ENCODE measurements at regions not wholly inside any gene's neighbourhood (a gene's known extent, or its start where the extent isn't known, plus 50 kb on each side); places are given as distances from the start of the nearest gene placed in this dataset.

- Mint-ChIP-seq H3K36me3 (no peaks in the 10 kb centered on the region), H3K27me3 (ENCODE audit: low read depth in 3 of 3) (peaks cover 3 to 7% (median 7%) of the 10 kb centered on the region in 3 donors), H3K4me3 (no peak overlapping the region), H3K27ac (no peak overlapping the region), H3K9me3 (peaks cover 2 to 12% (median 9%) of the 10 kb centered on the region in 7 donors), H3K4me1 (no peaks in the 10 kb centered on the region)
- DNase-seq = no peak
- no peak for TF ChIP-seq CTCF (IDR thresholded peaks at IDR 0.05)
- H4K20me1 ChIP-seq (ENCODE audit: insufficient read depth, low read length) = no peaks in the 10 kb centered on the region
- H3K4me3 ChIP-seq (replicated peaks in 1 of 3; ENCODE audit: low read depth in 2 of 3, low read length in 3 of 3) = no peak overlapping the region
- no peaks in the 10 kb centered on the region for H3K36me3 ChIP-seq (replicated peaks in 1 of 2; ENCODE audit: control insufficient read depth in 1 of 2, insufficient read depth in 2 of 2, low read length in 2 of 2)
- H2AFZ ChIP-seq (ENCODE audit: insufficient read depth, low read depth, low read length, poor library complexity, severe bottlenecking) = no peak overlapping the region
- no peaks in the 10 kb centered on the region for H3K9me3 ChIP-seq (replicated peaks in 1 of 2; ENCODE audit: control insufficient read depth in 1 of 2, insufficient read depth in 1 of 2, low read length in 2 of 2)
- H3K27ac ChIP-seq (ENCODE audit: low read depth in 1 of 2, low read length in 2 of 2) = no peak overlapping the region
- H3K4me2 ChIP-seq (replicated peaks; ENCODE audit: extremely low read depth, low read length, poor library complexity, severe bottlenecking) = no peak overlapping the region
- no peaks in the 10 kb centered on the region for H3K79me2 ChIP-seq (ENCODE audit: insufficient read depth, low read length)
- H3K4me1 ChIP-seq (ENCODE audit: control insufficient read depth in 1 of 2, insufficient read depth in 2 of 2, low read length in 2 of 2) = no peaks in the 10 kb centered on the region
- no CpG with 5 or more reads among the region's 2 CpGs for WGBS (ENCODE audit: insufficient coverage)
- no peak overlapping the region for H3K9ac ChIP-seq (ENCODE audit: insufficient read depth, low read length, poor library complexity, severe bottlenecking)
- H3K27me3 ChIP-seq (ENCODE audit: control insufficient read depth in 2 of 2, insufficient read depth in 2 of 2, low read length in 2 of 2) = no peaks in the 10 kb centered on the region
- intact Hi-C loops (cut with micrococcal nuclease) = no loop called here
Observed at GRCh38 chr2:172680436-172681068, 55.1 kb upstream of the RAPGEF4 start.

DNA sequence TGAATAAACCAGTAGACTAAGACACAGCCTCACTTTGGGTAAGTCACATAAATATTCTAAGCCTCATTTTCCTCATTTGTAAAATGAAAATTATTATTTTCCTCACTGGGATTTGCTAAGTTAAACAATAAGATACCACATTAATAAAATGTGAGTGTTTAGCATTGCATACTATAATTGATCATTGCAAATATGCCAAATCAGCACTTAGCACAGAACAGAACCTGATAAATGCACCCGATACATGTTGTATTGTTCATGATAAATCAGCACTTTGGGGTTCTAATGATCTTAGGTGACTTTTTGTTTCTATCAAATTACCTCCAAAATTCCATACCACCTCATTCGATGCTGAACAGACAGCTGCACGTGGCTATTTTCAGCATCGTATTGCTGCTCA is 50.2 kb upstream of the RAPGEF4 start:
- Histone ChIP-seq H3K27ac (ENCODE audit: low read depth in 1 of 2, low read length in 2 of 2) (no peak overlapping the region), H3K9ac (ENCODE audit: insufficient read depth, low read length, poor library complexity, severe bottlenecking) (no peak overlapping the region), H3K36me3 (replicated peaks in 1 of 2; ENCODE audit: control insufficient read depth in 1 of 2, insufficient read depth in 2 of 2, low read length in 2 of 2) (no peaks in the 10 kb centered on the region), H3K4me1 (ENCODE audit: control insufficient read depth in 1 of 2, insufficient read depth in 2 of 2, low read length in 2 of 2) (no peaks in the 10 kb centered on the region), H3K79me2 (ENCODE audit: insufficient read depth, low read length) (no peaks in the 10 kb centered on the region), H2AFZ (ENCODE audit: insufficient read depth, low read depth, low read length, poor library complexity, severe bottlenecking) (no peak overlapping the region), H3K4me2 (replicated peaks; ENCODE audit: extremely low read depth, low read length, poor library complexity, severe bottlenecking) (no peak overlapping the region), H3K4me3 (replicated peaks in 1 of 3; ENCODE audit: low read depth in 2 of 3, low read length in 3 of 3) (no peak overlapping the region), H3K27me3 (ENCODE audit: control insufficient read depth in 2 of 2, insufficient read depth in 2 of 2, low read length in 2 of 2) (no peaks in the 10 kb centered on the region), H3K9me3 (replicated peaks in 1 of 2; ENCODE audit: control insufficient read depth in 1 of 2, insufficient read depth in 1 of 2, low read length in 2 of 2) (peaks cover 6 to 8% of the 10 kb centered on the region in 2 donors), H4K20me1 (ENCODE audit: insufficient read depth, low read length) (no peaks in the 10 kb centered on the region)
- H3K27ac Mint-ChIP-seq = no peak overlapping the region
- peaks cover 10 to 37% (median 22%) of the 10 kb centered on the region in 7 donors for H3K9me3 Mint-ChIP-seq
- H3K4me1 Mint-ChIP-seq = no peaks in the 10 kb centered on the region
- no peak for TF ChIP-seq CTCF (IDR thresholded peaks at IDR 0.05)
- H3K27me3 Mint-ChIP-seq (ENCODE audit: low read depth in 3 of 3) = peaks cover 3 to 7% (median 4%) of the 10 kb centered on the region in 3 donors
- WGBS (ENCODE audit: insufficient coverage) = 96% methylated on average over 3 of the region's 4 CpGs
- H3K36me3 Mint-ChIP-seq = no peaks in the 10 kb centered on the region
- DNase-seq = no peak
- intact Hi-C loops (cut with micrococcal nuclease) = no loop called here
- no peak overlapping the region for H3K4me3 Mint-ChIP-seq
